SK-N-SH (cell line): ENCODE measurements at regions not wholly inside any gene's neighbourhood (a gene's known extent, or its start where the extent isn't known, plus 50 kb on each side); places are given as distances from the start of the nearest gene placed in this dataset.
A peak's percentile ranks its signal among the peaks of the same experiment; 100 is the strongest.

ENCODE experiments used
- CTCF ChIA-PET: fragments of 300-600, 350-600 bp; formaldehyde crosslinking; extraction: SDS; loops from one replicate; lab custom pipeline; 2021; lab: Yijun Ruan, JAX
- POLR2A ChIA-PET: fragments of 350-600 bp; sonication (Branson Sonifier 250); formaldehyde crosslinking; extraction: SDS; loops from one replicate; lab custom pipeline; 2020; ENCODE audit warnings: antibody characterized with exemption, inconsistent platforms; lab: Yijun Ruan, JAX
- DNase-seq: peaks from one replicate; pipeline ENCODE4 v3.0.0; 2012
- H2AFZ ChIP-seq: fragments of 200-600 bp; sonication (generic); 2 replicates; pipeline ENCODE4 v1.8.1; 2016; ENCODE audit warnings: antibody characterized with exemption, mild to moderate bottlenecking, low read depth
- H3F3A ChIP-seq: fragments of 200-600 bp; sonication (generic); replicated peaks from 2 replicates; pipeline ENCODE3; 2016; ENCODE audit warnings: antibody characterized with exemption, mild to moderate bottlenecking; ENCODE audit not compliant: insufficient read depth
- H3K27ac ChIP-seq, 2 experiments: fragments of 200-500 bp in 1 of 2; fragments of 200-600 bp in 1 of 2; sonication (Bioruptor generic) in 1 of 2; sonication (generic), shearing (Covaris generic) in 1 of 2; 2 replicates each; pipeline versions ENCODE4 v1.5.1 to v1.6.1; 2014 to 2016; ENCODE audit warnings: low read depth in 2 of 2, inconsistent platforms in 1 of 2, low read length in 1 of 2, mild to moderate bottlenecking in 1 of 2, mixed read lengths in 1 of 2
- H3K27me3 ChIP-seq: fragments of 200-600 bp; sonication (generic), shearing (Covaris generic); 2 replicates; pipeline ENCODE4 v1.6.1; 2016; ENCODE audit warnings: mixed run types; ENCODE audit not compliant: insufficient read depth
- H3K36me3 ChIP-seq, 2 experiments: fragments of 200-500 bp in 1 of 2; fragments of 200-600 bp in 1 of 2; sonication (Bioruptor generic) in 1 of 2; sonication (generic) in 1 of 2; replicated peaks in 1 of 2; 2 replicates each; pipeline versions ENCODE3 to v1.5.1; 2014 to 2016; ENCODE audit warnings: low read length in 1 of 2, mild to moderate bottlenecking in 1 of 2; ENCODE audit not compliant: insufficient read depth in 2 of 2, control insufficient read depth in 1 of 2
- H3K4me1 ChIP-seq, 2 experiments: fragments of 200-500 bp in 1 of 2; fragments of 200-600 bp in 1 of 2; sonication (Bioruptor generic) in 1 of 2; sonication (generic), shearing (Covaris generic) in 1 of 2; 2 replicates each; pipeline versions ENCODE4 v1.5.1 to v1.6.1; 2014 to 2016; ENCODE audit warnings: low read depth in 1 of 2, low read length in 1 of 2, mixed run types in 1 of 2; ENCODE audit not compliant: insufficient read depth in 2 of 2, control insufficient read depth in 1 of 2
- H3K4me2 ChIP-seq: fragments of 200-600 bp; sonication (generic), shearing (Covaris generic); 2 replicates; pipeline ENCODE4 v1.6.1; 2017; ENCODE audit warnings: mixed run types
- H3K4me3 ChIP-seq, 2 experiments: fragments of 200-500 bp in 1 of 2; fragments of 200-600 bp in 1 of 2; sonication (Bioruptor generic) in 1 of 2; sonication (generic), shearing (Covaris generic) in 1 of 2; 2 replicates each; pipeline versions ENCODE4 v1.5.1 to v1.8.1; 2014 to 2016; ENCODE audit warnings: low read depth in 2 of 2, inconsistent platforms in 1 of 2, low read length in 1 of 2, mild to moderate bottlenecking in 1 of 2, mixed read lengths in 1 of 2, moderate library complexity in 1 of 2
- H3K79me2 ChIP-seq: fragments of 200-600 bp; sonication (generic); 2 replicates; pipeline ENCODE4 v1.8.1; 2017; ENCODE audit warnings: mild to moderate bottlenecking; ENCODE audit not compliant: insufficient read depth
- H3K9ac ChIP-seq: fragments of 200-600 bp; sonication (generic); 2 replicates; pipeline ENCODE4 v1.6.1; 2017; ENCODE audit warnings: mixed run types
- H3K9me2 ChIP-seq: fragments of 200-600 bp; sonication (generic); 2 replicates; pipeline ENCODE4 v1.6.1; 2017; ENCODE audit warnings: mixed run types
- H3K9me3 ChIP-seq: fragments of 200-600 bp; sonication (generic); 2 replicates; pipeline ENCODE4 v1.6.1; 2017; ENCODE audit warnings: mixed run types, mild to moderate bottlenecking, moderate library complexity
- H4K20me1 ChIP-seq: fragments of 200-600 bp; sonication (generic); 2 replicates; pipeline ENCODE4 v1.6.1; 2017; ENCODE audit warnings: mild to moderate bottlenecking, mixed run types; ENCODE audit not compliant: insufficient read depth
- CHD2 ChIP-seq: fragments of 150-350 bp; IDR thresholded peaks from 2 replicates; pipeline ENCODE4 v1.6.1; 2018; ENCODE audit warnings: low read length; ENCODE audit not compliant: partially characterized antibody
- ELF1 ChIP-seq: IDR thresholded peaks from 2 replicates; pipeline ENCODE4 v1.4.0; 2012
- EP300 ChIP-seq, 2 experiments: IDR thresholded peaks; 2 replicates each; pipeline versions ENCODE4 v1.4.0 to v1.6.1; 2012; ENCODE audit warnings: borderline replicate concordance in 1 of 2, low read depth in 1 of 2, low read length in 1 of 2
- EZH2phosphoT487 ChIP-seq: fragments of 200-600 bp; sonication (generic); IDR thresholded peaks from 2 replicates; pipeline ENCODE4 v1.6.1; 2017; ENCODE audit warnings: low read depth, mixed run types, mild to moderate bottlenecking, antibody characterized with exemption, moderate library complexity, borderline replicate concordance
- GABPA ChIP-seq: IDR thresholded peaks from 2 replicates; pipeline ENCODE4 v1.4.0; 2012; ENCODE audit warnings: low read depth, mild to moderate bottlenecking
- MEF2A ChIP-seq: IDR thresholded peaks from 2 replicates; pipeline ENCODE4 v1.4.0; 2012; ENCODE audit warnings: low read depth, borderline replicate concordance
- MXI1 ChIP-seq: IDR thresholded peaks from 2 replicates; pipeline ENCODE4 v1.6.1; 2012; ENCODE audit warnings: mild to moderate bottlenecking, low read depth, low read length, improper control_type of control experiment
- POLR2AphosphoS5 ChIP-seq: IDR thresholded peaks from 2 replicates; pipeline ENCODE4 v1.6.1; 2012; ENCODE audit warnings: low read depth, low read length
- RCOR1 ChIP-seq: fragments of 150-350 bp; IDR thresholded peaks from 2 replicates; pipeline ENCODE4 v1.6.1; 2017; ENCODE audit warnings: antibody characterized with exemption, low read length
- RFX5 ChIP-seq: IDR thresholded peaks from 2 replicates; pipeline ENCODE4 v1.6.1; 2012; ENCODE audit warnings: mild to moderate bottlenecking, improper control_type of control experiment, low read length
- RXRA ChIP-seq: IDR thresholded peaks from 2 replicates; pipeline ENCODE4 v1.4.0; 2012; ENCODE audit warnings: low read depth, mild to moderate bottlenecking, borderline replicate concordance
- SIN3A ChIP-seq: IDR thresholded peaks from 2 replicates; pipeline ENCODE4 v1.6.1; 2012; ENCODE audit warnings: low read depth, mild to moderate bottlenecking, low read length, moderate library complexity, borderline replicate concordance
- SMC3 ChIP-seq: IDR thresholded peaks from 2 replicates; pipeline ENCODE4 v1.6.1; 2012; ENCODE audit warnings: low read depth, low read length, improper control_type of control experiment
- TAF1 ChIP-seq: IDR thresholded peaks from 2 replicates; pipeline ENCODE4 v1.6.1; 2012; ENCODE audit warnings: low read depth, mild to moderate bottlenecking, low read length, moderate library complexity, borderline replicate concordance
- WGBS: methylation state at CpG from one replicate; pipeline ENCODE4 v1.1.6; 2017; ENCODE audit warnings: low lambda C conversion rate; 5-methylcytosine and 5-hydroxymethylcytosine counted together
- TF ChIP-seq, protein P1 (sequence below): IDR thresholded peaks from 2 replicates; pipeline ENCODE4; 2012
- TF ChIP-seq, protein P2 (sequence below): IDR thresholded peaks from 2 replicates; pipeline ENCODE4 v1.4.0; 2012; ENCODE audit warnings: low read depth, borderline replicate concordance
- TF ChIP-seq, protein P3 (sequence below): fragments of 150-350 bp; IDR thresholded peaks from 2 replicates; pipeline ENCODE4 v1.6.1; 2016; ENCODE audit warnings: mild to moderate bottlenecking, low read depth, low read length
- TF ChIP-seq, protein P4 (sequence below): IDR thresholded peaks from 2 replicates; pipeline ENCODE4 v1.6.1; 2012; ENCODE audit warnings: mild to moderate bottlenecking, low read depth, low read length, moderate library complexity
- TF ChIP-seq, protein P5 (sequence below): IDR thresholded peaks from 2 replicates; pipeline ENCODE4 v1.4.0; 2012; ENCODE audit warnings: low read depth, borderline replicate concordance

DNA sequence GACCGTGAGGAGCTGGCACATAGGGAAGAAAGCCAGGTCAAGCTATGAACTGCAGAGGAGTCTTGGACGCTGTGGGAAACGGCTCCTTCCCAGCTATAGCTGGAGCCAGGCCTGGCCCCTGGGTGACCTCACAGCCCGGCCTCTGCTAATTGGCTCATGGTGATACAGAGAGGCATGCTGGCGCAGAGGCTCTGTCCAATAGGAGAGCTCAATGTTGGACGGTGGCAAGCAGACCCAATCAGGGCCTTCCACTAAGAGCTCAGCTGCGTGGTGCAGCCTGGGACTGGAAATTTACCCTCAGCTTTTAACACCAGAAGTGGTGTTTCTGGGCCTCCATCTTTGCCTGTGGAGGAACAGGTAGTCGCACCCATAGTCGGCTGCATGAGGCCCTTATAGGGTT is 64.4 kb upstream of the GRHL3 start:
- H4K20me1 ChIP-seq: no peaks in the 10 kb centered on the region
- POLR2A ChIA-PET: no interaction called here
- 84% methylated on average over 6 of the region's 9 CpGs for WGBS

DNA sequence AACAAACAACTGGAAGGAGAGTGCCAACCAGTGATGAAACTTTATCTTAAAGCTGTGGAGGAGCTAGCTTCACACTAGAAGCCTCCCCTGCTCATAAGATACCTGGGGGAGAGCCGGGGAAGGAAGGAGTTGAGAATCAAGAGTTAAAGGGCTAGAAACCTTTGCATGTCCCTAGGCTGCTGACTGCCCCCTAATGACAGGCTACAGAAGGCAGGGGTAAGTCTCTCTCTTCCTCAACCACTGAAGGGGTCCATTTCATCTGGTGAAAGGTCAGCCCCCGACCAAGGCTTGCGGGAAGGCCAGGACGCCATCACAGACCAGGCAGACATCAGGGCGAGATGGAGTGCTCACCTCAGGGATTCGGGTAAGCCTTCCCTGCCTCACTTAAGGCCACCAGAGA is 65.6 kb upstream of the GRHL3 start:
- DNase-seq: no peak
- H3K4me2 ChIP-seq: no peak overlapping the region
- no peak overlapping the region for H3K4me3 ChIP-seq
- no peaks in the 10 kb centered on the region for H3K4me1 ChIP-seq
- H3K9ac ChIP-seq: no peak overlapping the region
- WGBS: 75% methylated on average over 6 of the region's 6 CpGs
- POLR2A ChIA-PET: no interaction called here
- no peak overlapping the region for H2AFZ ChIP-seq
- TF ChIP-seq MXI1 (no peak), GABPA (no peak), POLR2AphosphoS5 (no peak), TAF1 (no peak), SIN3A (no peak), EP300 (IDR thresholded peaks at IDR 0.05; ENCODE audit: borderline replicate concordance in 1 of 2, low read depth in 1 of 2, low read length in 1 of 2) (no peak), RXRA (no peak), RFX5 (no peak), ELF1 (no peak), CHD2 (no peak), RCOR1 (no peak), MEF2A (no peak), EZH2phosphoT487 (no peak)
- TF ChIP-seq, protein P1, sequence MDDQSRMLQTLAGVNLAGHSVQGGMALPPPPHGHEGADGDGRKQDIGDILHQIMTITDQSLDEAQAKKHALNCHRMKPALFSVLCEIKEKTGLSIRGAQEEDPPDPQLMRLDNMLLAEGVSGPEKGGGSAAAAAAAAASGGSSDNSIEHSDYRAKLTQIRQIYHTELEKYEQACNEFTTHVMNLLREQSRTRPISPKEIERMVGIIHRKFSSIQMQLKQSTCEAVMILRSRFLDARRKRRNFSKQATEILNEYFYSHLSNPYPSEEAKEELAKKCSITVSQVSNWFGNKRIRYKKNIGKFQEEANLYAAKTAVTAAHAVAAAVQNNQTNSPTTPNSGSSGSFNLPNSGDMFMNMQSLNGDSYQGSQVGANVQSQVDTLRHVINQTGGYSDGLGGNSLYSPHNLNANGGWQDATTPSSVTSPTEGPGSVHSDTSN: no peak
- TF ChIP-seq, protein P2, sequence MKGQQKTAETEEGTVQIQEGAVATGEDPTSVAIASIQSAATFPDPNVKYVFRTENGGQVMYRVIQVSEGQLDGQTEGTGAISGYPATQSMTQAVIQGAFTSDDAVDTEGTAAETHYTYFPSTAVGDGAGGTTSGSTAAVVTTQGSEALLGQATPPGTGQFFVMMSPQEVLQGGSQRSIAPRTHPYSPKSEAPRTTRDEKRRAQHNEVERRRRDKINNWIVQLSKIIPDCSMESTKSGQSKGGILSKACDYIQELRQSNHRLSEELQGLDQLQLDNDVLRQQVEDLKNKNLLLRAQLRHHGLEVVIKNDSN: no peak
- TF ChIP-seq, protein P3, sequence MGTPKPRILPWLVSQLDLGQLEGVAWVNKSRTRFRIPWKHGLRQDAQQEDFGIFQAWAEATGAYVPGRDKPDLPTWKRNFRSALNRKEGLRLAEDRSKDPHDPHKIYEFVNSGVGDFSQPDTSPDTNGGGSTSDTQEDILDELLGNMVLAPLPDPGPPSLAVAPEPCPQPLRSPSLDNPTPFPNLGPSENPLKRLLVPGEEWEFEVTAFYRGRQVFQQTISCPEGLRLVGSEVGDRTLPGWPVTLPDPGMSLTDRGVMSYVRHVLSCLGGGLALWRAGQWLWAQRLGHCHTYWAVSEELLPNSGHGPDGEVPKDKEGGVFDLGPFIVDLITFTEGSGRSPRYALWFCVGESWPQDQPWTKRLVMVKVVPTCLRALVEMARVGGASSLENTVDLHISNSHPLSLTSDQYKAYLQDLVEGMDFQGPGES: no peak
- TF ChIP-seq, protein P4, sequence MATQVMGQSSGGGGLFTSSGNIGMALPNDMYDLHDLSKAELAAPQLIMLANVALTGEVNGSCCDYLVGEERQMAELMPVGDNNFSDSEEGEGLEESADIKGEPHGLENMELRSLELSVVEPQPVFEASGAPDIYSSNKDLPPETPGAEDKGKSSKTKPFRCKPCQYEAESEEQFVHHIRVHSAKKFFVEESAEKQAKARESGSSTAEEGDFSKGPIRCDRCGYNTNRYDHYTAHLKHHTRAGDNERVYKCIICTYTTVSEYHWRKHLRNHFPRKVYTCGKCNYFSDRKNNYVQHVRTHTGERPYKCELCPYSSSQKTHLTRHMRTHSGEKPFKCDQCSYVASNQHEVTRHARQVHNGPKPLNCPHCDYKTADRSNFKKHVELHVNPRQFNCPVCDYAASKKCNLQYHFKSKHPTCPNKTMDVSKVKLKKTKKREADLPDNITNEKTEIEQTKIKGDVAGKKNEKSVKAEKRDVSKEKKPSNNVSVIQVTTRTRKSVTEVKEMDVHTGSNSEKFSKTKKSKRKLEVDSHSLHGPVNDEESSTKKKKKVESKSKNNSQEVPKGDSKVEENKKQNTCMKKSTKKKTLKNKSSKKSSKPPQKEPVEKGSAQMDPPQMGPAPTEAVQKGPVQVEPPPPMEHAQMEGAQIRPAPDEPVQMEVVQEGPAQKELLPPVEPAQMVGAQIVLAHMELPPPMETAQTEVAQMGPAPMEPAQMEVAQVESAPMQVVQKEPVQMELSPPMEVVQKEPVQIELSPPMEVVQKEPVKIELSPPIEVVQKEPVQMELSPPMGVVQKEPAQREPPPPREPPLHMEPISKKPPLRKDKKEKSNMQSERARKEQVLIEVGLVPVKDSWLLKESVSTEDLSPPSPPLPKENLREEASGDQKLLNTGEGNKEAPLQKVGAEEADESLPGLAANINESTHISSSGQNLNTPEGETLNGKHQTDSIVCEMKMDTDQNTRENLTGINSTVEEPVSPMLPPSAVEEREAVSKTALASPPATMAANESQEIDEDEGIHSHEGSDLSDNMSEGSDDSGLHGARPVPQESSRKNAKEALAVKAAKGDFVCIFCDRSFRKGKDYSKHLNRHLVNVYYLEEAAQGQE: no peak
- TF ChIP-seq, protein P5, sequence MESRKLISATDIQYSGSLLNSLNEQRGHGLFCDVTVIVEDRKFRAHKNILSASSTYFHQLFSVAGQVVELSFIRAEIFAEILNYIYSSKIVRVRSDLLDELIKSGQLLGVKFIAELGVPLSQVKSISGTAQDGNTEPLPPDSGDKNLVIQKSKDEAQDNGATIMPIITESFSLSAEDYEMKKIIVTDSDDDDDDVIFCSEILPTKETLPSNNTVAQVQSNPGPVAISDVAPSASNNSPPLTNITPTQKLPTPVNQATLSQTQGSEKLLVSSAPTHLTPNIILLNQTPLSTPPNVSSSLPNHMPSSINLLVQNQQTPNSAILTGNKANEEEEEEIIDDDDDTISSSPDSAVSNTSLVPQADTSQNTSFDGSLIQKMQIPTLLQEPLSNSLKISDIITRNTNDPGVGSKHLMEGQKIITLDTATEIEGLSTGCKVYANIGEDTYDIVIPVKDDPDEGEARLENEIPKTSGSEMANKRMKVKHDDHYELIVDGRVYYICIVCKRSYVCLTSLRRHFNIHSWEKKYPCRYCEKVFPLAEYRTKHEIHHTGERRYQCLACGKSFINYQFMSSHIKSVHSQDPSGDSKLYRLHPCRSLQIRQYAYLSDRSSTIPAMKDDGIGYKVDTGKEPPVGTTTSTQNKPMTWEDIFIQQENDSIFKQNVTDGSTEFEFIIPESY: no peak
- H3F3A ChIP-seq: no peaks in the 10 kb centered on the region
- H3K27me3 ChIP-seq: peaks cover 4% of the 10 kb centered on the region
- no peaks in the 10 kb centered on the region for H3K79me2 ChIP-seq
- CTCF ChIA-PET: interaction anchor here (0.6 kb wide), 1 partner anchor 38 kb away, joined by 4 read pairs; no protein-coding TSS in a partner anchor
- no peaks in the 10 kb centered on the region for H3K36me3 ChIP-seq
- H3K27ac ChIP-seq: no peak overlapping the region
- H3K9me2 ChIP-seq: no peaks in the 10 kb centered on the region
- no peaks in the 10 kb centered on the region for H3K9me3 ChIP-seq
- H4K20me1 ChIP-seq: no peaks in the 10 kb centered on the region

More for the DNA sequence above, 64.4 kb upstream of the GRHL3 start:
- Histone ChIP-seq H3K27me3 (peaks cover 4% of the 10 kb centered on the region), H3K79me2 (no peaks in the 10 kb centered on the region), H3K4me3 (no peak overlapping the region), H2AFZ (no peak overlapping the region), H3K4me1 (no peaks in the 10 kb centered on the region), H3K36me3 (no peaks in the 10 kb centered on the region), H3K9ac (no peak overlapping the region), H3K9me2 (no peaks in the 10 kb centered on the region), H3K27ac (no peak overlapping the region), H3K9me3 (no peaks in the 10 kb centered on the region), H3K4me2 (no peak overlapping the region), H3F3A (no peaks in the 10 kb centered on the region)
- DNase-seq: peak; percentile 34
- CTCF ChIA-PET: interaction anchor here (0.8 to 0.9 kb wide), 2 partner anchors 55 to 104 kb away, joined by 3 read pairs; no protein-coding TSS in a partner anchor
- TF ChIP-seq ELF1: no peak
- no peak for TF ChIP-seq SMC3
- no peak for TF ChIP-seq CHD2
